Ishikawa (cell line): ENCODE measurements at regions not wholly inside any gene's neighbourhood (a gene's known extent, or its start where the extent isn't known, plus 50 kb on each side); places are given as distances from the start of the nearest gene placed in this dataset.

Source experiments
- CEBPB ChIP-seq: IDR thresholded peaks from 2 replicates; pipeline ENCODE4 v1.6.1; 2012
- CREB1 ChIP-seq: IDR thresholded peaks from 2 replicates; pipeline ENCODE4 v1.6.1; 2012; ENCODE audit warnings: low read depth
- EGR1 ChIP-seq: IDR thresholded peaks from 2 replicates; pipeline ENCODE4 v1.6.1; 2012
- EP300 ChIP-seq: IDR thresholded peaks from 2 replicates; pipeline ENCODE4 v1.6.1; 2012; ENCODE audit warnings: borderline replicate concordance
- FOXM1 ChIP-seq: IDR thresholded peaks from 2 replicates; pipeline ENCODE4 v1.6.1; 2012; ENCODE audit warnings: low read depth, borderline replicate concordance
- NFIC ChIP-seq: IDR thresholded peaks from 2 replicates; pipeline ENCODE4 v1.6.1; 2012
- RAD21 ChIP-seq: IDR thresholded peaks from 2 replicates; pipeline ENCODE4 v1.6.1; 2012; ENCODE audit warnings: low read depth
- TAF1 ChIP-seq: IDR thresholded peaks from 2 replicates; pipeline ENCODE4 v1.6.1; 2012; ENCODE audit warnings: low read depth, mild to moderate bottlenecking
- TCF12 ChIP-seq: IDR thresholded peaks from 2 replicates; pipeline ENCODE4 v1.6.1; 2012; ENCODE audit warnings: low read depth
- TEAD4 ChIP-seq: IDR thresholded peaks from 2 replicates; pipeline ENCODE4 v1.6.1; 2012
- YY1 ChIP-seq: IDR thresholded peaks from 2 replicates; pipeline ENCODE4 v1.6.1; 2012; ENCODE audit warnings: low read depth
- ZBTB7A ChIP-seq: IDR thresholded peaks from 2 replicates; pipeline ENCODE4 v1.6.1; 2012; ENCODE audit warnings: low read depth
- TF ChIP-seq, protein P1 (sequence below): IDR thresholded peaks from 2 replicates; pipeline ENCODE4 v1.6.1; 2012; ENCODE audit warnings: low read depth, mild to moderate bottlenecking
- TF ChIP-seq, protein P2 (sequence below): IDR thresholded peaks from 2 replicates; pipeline ENCODE4 v1.6.1; 2012
- TF ChIP-seq, protein P3 (sequence below): IDR thresholded peaks from 2 replicates; pipeline ENCODE4 v1.6.1; 2012

GRCh38 chr7:136290351-136290750 lies 313.2 kb upstream of the MTPN start:
- TF ChIP-seq CREB1 (no peak), EP300 (no peak), CEBPB (no peak), EGR1 (no peak), TEAD4 (no peak), TCF12 (no peak)
- TF ChIP-seq, protein P1, sequence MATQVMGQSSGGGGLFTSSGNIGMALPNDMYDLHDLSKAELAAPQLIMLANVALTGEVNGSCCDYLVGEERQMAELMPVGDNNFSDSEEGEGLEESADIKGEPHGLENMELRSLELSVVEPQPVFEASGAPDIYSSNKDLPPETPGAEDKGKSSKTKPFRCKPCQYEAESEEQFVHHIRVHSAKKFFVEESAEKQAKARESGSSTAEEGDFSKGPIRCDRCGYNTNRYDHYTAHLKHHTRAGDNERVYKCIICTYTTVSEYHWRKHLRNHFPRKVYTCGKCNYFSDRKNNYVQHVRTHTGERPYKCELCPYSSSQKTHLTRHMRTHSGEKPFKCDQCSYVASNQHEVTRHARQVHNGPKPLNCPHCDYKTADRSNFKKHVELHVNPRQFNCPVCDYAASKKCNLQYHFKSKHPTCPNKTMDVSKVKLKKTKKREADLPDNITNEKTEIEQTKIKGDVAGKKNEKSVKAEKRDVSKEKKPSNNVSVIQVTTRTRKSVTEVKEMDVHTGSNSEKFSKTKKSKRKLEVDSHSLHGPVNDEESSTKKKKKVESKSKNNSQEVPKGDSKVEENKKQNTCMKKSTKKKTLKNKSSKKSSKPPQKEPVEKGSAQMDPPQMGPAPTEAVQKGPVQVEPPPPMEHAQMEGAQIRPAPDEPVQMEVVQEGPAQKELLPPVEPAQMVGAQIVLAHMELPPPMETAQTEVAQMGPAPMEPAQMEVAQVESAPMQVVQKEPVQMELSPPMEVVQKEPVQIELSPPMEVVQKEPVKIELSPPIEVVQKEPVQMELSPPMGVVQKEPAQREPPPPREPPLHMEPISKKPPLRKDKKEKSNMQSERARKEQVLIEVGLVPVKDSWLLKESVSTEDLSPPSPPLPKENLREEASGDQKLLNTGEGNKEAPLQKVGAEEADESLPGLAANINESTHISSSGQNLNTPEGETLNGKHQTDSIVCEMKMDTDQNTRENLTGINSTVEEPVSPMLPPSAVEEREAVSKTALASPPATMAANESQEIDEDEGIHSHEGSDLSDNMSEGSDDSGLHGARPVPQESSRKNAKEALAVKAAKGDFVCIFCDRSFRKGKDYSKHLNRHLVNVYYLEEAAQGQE, result no peak
- TF ChIP-seq, protein P2, sequence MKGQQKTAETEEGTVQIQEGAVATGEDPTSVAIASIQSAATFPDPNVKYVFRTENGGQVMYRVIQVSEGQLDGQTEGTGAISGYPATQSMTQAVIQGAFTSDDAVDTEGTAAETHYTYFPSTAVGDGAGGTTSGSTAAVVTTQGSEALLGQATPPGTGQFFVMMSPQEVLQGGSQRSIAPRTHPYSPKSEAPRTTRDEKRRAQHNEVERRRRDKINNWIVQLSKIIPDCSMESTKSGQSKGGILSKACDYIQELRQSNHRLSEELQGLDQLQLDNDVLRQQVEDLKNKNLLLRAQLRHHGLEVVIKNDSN, result no peak

DNA sequence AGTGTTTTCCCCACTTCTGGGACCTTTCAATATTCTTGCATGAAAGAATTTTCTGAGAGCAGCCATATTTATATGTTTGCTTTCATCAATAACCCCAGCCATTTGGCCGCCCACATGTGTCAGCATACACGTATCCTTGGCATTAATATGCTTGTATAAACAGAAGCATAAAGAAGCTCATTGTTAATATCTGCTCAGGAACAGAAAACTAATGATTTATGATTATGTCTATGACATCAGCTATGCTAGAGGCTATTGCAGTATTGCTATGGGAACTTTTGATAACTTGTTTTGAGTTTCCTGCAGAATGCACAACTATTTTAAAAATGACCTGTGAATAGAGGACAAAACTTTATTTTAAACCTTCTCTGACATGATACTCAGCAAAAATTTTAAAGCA lies 300.9 kb upstream of the MTPN start:
- TF ChIP-seq, protein P2, result no peak
- TF ChIP-seq EP300, result no peak
- no peak for TF ChIP-seq CREB1
- no peak for TF ChIP-seq ZBTB7A
- TF ChIP-seq, protein P3, sequence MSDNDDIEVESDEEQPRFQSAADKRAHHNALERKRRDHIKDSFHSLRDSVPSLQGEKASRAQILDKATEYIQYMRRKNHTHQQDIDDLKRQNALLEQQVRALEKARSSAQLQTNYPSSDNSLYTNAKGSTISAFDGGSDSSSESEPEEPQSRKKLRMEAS, result no peak
- TF ChIP-seq RAD21, result no peak
- no peak for TF ChIP-seq YY1
- no peak for TF ChIP-seq NFIC
- TF ChIP-seq TEAD4, result no peak
- no peak for TF ChIP-seq FOXM1
- TF ChIP-seq TCF12, result no peak
- TF ChIP-seq, protein P1, result no peak
- TF ChIP-seq EGR1, result no peak
- no peak for TF ChIP-seq TAF1
- TF ChIP-seq CEBPB, result no peak

DNA sequence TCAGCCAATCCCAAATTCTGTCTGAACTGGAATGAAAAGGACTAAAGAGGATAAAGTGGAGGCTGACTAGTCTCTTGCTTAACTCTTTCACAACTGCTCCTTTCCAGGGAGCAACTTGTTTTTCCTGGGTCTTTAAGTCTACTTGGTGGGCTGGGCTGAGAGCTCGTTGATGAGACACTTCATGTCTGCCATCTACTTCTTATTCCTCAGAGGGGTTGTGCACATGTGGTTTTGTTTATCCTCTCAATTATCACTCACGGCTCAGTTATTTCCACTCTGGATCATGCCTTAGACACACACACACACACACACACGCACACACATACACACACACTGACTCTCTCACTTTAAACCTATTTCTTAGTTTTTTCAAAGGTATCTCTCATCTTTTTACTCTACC lies 298.6 kb upstream of the MTPN start:
- TF ChIP-seq, protein P3, result no peak
- TF ChIP-seq EP300 (no peak), FOXM1 (no peak), TCF12 (no peak), RAD21 (no peak), NFIC (no peak)

DNA sequence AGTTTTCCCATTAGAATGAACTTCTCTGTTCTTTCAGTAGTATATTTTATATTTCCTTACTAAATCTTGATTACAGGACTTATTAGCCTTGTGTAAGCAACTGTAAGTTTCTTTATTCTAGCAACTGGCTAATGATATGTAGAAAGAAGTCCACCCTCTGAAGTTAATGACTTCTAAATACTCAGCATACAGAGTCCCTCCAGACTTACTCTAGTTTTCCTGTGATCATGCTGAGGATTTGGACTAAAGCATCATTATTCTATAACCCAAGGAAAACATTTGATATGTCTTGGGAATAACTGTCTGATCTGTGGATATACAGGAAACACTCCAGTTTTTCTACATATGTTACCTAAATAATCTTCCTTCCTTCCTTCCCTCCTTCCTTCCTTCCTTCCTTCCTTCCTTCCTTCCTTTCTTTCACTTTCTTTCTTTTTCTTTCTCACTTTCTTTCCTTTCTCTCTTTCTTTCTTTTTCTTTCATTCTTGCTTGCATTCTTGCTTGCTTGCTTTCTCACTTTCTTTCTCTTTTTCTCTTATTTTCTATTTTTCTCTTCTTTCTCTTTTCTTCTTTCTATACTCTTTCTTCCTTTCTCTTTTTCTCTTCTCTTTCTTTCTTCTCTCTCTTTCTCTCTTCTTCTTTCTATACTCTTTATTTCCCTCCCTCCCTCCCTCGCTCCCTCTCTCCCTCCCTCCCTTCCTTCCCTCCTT lies 297.6 kb upstream of the MTPN start:
- no peak for TF ChIP-seq FOXM1
- TF ChIP-seq TAF1, result no peak
- no peak for TF ChIP-seq CEBPB
- no peak for TF ChIP-seq RAD21
- no peak for TF ChIP-seq ZBTB7A
- TF ChIP-seq, protein P1, result no peak
- TF ChIP-seq, protein P3, result no peak
- TF ChIP-seq YY1, result no peak
- TF ChIP-seq CREB1, result no peak
- no peak for TF ChIP-seq EGR1
- TF ChIP-seq, protein P2, result no peak
- TF ChIP-seq TCF12, result no peak
- TF ChIP-seq NFIC, result no peak
- no peak for TF ChIP-seq TEAD4
- no peak for TF ChIP-seq EP300
